ENCODE measurements at regions not wholly inside any gene's neighbourhood (a gene's known extent, or its start where the extent isn't known, plus 50 kb on each side); places are given as distances from the start of the nearest gene placed in this dataset.

- Histone ChIP-seq H3K36me3 (ENCODE audit: insufficient read depth, low read length) (no peaks in the 10 kb centered on the region), H3K9me2 (ENCODE audit: insufficient read depth, low read length) (no peaks in the 10 kb centered on the region), H3K4me3 (ENCODE audit: low read depth, low read length, poor library complexity, severe bottlenecking) (no peak overlapping the region), H3K27ac (ENCODE audit: low read depth, low read length, poor library complexity, severe bottlenecking) (no peak overlapping the region), H4K20me1 (ENCODE audit: insufficient read depth, low read length) (no peaks in the 10 kb centered on the region), H3K9me3 (ENCODE audit: low read length) (no peaks in the 10 kb centered on the region), H3K79me2 (ENCODE audit: insufficient read depth, low read depth, low read length) (no peaks in the 10 kb centered on the region), H3K4me2 (ENCODE audit: low read length) (no peak overlapping the region), H3K4me1 (ENCODE audit: insufficient read depth, low read length, poor library complexity, severe bottlenecking) (no peaks in the 10 kb centered on the region), H2AFZ (ENCODE audit: low read length) (no peak overlapping the region)
- DNase-seq (ENCODE audit: low spot score): no peak
- intact Hi-C loops (cut with micrococcal nuclease; ENCODE audit: unreplicated experiment): no loop called here
- BruUV-seq (replicated peaks): no TSS peak
- TF ChIP-seq CTCF (conservative IDR thresholded peaks at IDR 0.05; ENCODE audit: low read length) (no peak), EZH2phosphoT487 (IDR thresholded peaks at IDR 0.05; ENCODE audit: borderline replicate concordance, low read depth, low read length) (no peak)
- CTCF ChIA-PET (ENCODE audit: unreplicated experiment): no interaction called here
- POLR2A ChIA-PET: no interaction called here
Observed at GRCh38 chr12:125690841-125691240, 625.6 kb downstream of the AACS start.

- ChIA-PET POLR2A (interaction anchor here (0.6 kb wide), 1 partner anchor 609 kb away, joined by 3 read pairs; no protein-coding TSS in a partner anchor), CTCF (ENCODE audit: unreplicated experiment) (interaction anchor here (0.6 kb wide), 1 partner anchor 899 kb away, joined by 3 read pairs; no protein-coding TSS in a partner anchor)
- Histone ChIP-seq H3K4me3 (ENCODE audit: low read depth, low read length, poor library complexity, severe bottlenecking) (no peak overlapping the region), H3K9me2 (ENCODE audit: insufficient read depth, low read length) (no peaks in the 10 kb centered on the region), H2AFZ (ENCODE audit: low read length) (no peak overlapping the region), H3K27ac (ENCODE audit: low read depth, low read length, poor library complexity, severe bottlenecking) (no peak overlapping the region), H3K79me2 (ENCODE audit: insufficient read depth, low read depth, low read length) (no peaks in the 10 kb centered on the region), H3K9me3 (ENCODE audit: low read length) (no peaks in the 10 kb centered on the region), H4K20me1 (ENCODE audit: insufficient read depth, low read length) (no peaks in the 10 kb centered on the region), H3K4me2 (ENCODE audit: low read length) (no peak overlapping the region), H3K4me1 (ENCODE audit: insufficient read depth, low read length, poor library complexity, severe bottlenecking) (no peaks in the 10 kb centered on the region), H3K36me3 (ENCODE audit: insufficient read depth, low read length) (no peaks in the 10 kb centered on the region)
- BruUV-seq (replicated peaks): no TSS peak
- TF ChIP-seq EZH2phosphoT487 (IDR thresholded peaks at IDR 0.05; ENCODE audit: borderline replicate concordance, low read depth, low read length) (no peak), CTCF (conservative IDR thresholded peaks at IDR 0.05; ENCODE audit: low read length) (no peak)
- DNase-seq (ENCODE audit: low spot score): no peak
- intact Hi-C loops (cut with micrococcal nuclease; ENCODE audit: unreplicated experiment): no loop called here
Observed at GRCh38 chr12:125696054-125696453, 630.8 kb downstream of the AACS start.

- Histone ChIP-seq H3K9me2 (ENCODE audit: insufficient read depth, low read length) (no peaks in the 10 kb centered on the region), H3K4me1 (ENCODE audit: insufficient read depth, low read length, poor library complexity, severe bottlenecking) (no peaks in the 10 kb centered on the region), H3K9me3 (ENCODE audit: low read length) (no peaks in the 10 kb centered on the region), H3K4me3 (ENCODE audit: low read depth, low read length, poor library complexity, severe bottlenecking) (no peak overlapping the region), H3K27ac (ENCODE audit: low read depth, low read length, poor library complexity, severe bottlenecking) (no peak overlapping the region), H2AFZ (ENCODE audit: low read length) (no peak overlapping the region), H3K79me2 (ENCODE audit: insufficient read depth, low read depth, low read length) (no peaks in the 10 kb centered on the region), H4K20me1 (ENCODE audit: insufficient read depth, low read length) (no peaks in the 10 kb centered on the region), H3K36me3 (ENCODE audit: insufficient read depth, low read length) (no peaks in the 10 kb centered on the region), H3K4me2 (ENCODE audit: low read length) (no peak overlapping the region)
- no peak for DNase-seq (ENCODE audit: low spot score)
- CTCF ChIA-PET (ENCODE audit: unreplicated experiment): no interaction called here
- TF ChIP-seq EZH2phosphoT487 (IDR thresholded peaks at IDR 0.05; ENCODE audit: borderline replicate concordance, low read depth, low read length): no peak
- no peak for TF ChIP-seq CTCF (conservative IDR thresholded peaks at IDR 0.05; ENCODE audit: low read length)
- intact Hi-C loops (cut with micrococcal nuclease; ENCODE audit: unreplicated experiment): no loop called here
- no TSS peak for BruUV-seq (replicated peaks)
- POLR2A ChIA-PET: no interaction called here
Observed at GRCh38 chr12:125704803-125705202, 639.6 kb downstream of the AACS start.
